ENCODE measurements at regions not wholly inside any gene's neighbourhood (a gene's known extent, or its start where the extent isn't known, plus 50 kb on each side); places are given as distances from the start of the nearest gene placed in this dataset.
A peak's percentile ranks its signal among the peaks of the same experiment; 100 is the strongest.

DNA sequence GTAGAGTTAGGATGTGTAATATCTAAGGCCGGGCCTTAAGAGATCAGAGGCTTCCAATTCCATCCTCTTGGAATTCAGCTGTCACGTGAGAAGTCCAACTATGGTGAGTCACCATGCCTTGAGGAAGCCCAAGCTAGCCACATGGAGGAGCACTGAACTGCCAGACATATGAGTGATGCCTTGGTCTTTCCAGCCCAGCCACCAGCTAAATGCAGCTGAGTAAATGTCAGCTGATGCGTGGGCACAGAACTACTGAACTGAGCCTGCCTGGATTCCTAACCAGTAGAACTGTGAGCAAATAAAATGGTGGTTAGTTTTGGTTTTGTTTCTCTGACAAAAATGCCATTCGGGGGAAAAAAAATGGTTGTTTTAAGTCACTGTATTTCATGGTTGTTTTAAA, 153.7 kb upstream of the SERTAD2 start:
- TF ChIP-seq, protein P1, sequence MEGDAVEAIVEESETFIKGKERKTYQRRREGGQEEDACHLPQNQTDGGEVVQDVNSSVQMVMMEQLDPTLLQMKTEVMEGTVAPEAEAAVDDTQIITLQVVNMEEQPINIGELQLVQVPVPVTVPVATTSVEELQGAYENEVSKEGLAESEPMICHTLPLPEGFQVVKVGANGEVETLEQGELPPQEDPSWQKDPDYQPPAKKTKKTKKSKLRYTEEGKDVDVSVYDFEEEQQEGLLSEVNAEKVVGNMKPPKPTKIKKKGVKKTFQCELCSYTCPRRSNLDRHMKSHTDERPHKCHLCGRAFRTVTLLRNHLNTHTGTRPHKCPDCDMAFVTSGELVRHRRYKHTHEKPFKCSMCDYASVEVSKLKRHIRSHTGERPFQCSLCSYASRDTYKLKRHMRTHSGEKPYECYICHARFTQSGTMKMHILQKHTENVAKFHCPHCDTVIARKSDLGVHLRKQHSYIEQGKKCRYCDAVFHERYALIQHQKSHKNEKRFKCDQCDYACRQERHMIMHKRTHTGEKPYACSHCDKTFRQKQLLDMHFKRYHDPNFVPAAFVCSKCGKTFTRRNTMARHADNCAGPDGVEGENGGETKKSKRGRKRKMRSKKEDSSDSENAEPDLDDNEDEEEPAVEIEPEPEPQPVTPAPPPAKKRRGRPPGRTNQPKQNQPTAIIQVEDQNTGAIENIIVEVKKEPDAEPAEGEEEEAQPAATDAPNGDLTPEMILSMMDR (conservative IDR thresholded peaks at IDR 0.05; ENCODE audit: low read depth, low read length): peak; percentile 22; the same call in 1 of the 2 replicates
- TF ChIP-seq MXI1 (IDR thresholded peaks at IDR 0.05; ENCODE audit: borderline replicate concordance, low read depth, low read length) (peak; percentile 80), RCOR1 (IDR thresholded peaks at IDR 0.05; ENCODE audit: insufficient replicate concordance, low read length) (peak; percentile 57), FOS (IDR thresholded peaks at IDR 0.05; ENCODE audit: low read depth, low read length) (peak; percentile 92), POLR2A (IDR thresholded peaks at IDR 0.05; ENCODE audit: low read depth, low read length) (no peak), MAFK (IDR thresholded peaks at IDR 0.05; ENCODE audit: low read depth, low read length) (no peak), RFX5 (IDR thresholded peaks at IDR 0.05; ENCODE audit: low read depth, low read length) (no peak), MAZ (IDR thresholded peaks at IDR 0.05; ENCODE audit: borderline replicate concordance, low read depth, low read length) (no peak)
- TF ChIP-seq, protein P2, sequence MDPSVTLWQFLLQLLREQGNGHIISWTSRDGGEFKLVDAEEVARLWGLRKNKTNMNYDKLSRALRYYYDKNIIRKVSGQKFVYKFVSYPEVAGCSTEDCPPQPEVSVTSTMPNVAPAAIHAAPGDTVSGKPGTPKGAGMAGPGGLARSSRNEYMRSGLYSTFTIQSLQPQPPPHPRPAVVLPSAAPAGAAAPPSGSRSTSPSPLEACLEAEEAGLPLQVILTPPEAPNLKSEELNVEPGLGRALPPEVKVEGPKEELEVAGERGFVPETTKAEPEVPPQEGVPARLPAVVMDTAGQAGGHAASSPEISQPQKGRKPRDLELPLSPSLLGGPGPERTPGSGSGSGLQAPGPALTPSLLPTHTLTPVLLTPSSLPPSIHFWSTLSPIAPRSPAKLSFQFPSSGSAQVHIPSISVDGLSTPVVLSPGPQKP (IDR thresholded peaks at IDR 0.05; ENCODE audit: borderline replicate concordance, low read depth, low read length): no peak

Data from IMR-90 (cell line).